ENCODE measurements at regions not wholly inside any gene's neighbourhood (a gene's known extent, or its start where the extent isn't known, plus 50 kb on each side); places are given as distances from the start of the nearest gene placed in this dataset.

GRCh38 chr4:79823148-79823763, 249.8 kb downstream of the ANTXR2 start:
- DNase-seq (ENCODE audit: low read depth, low spot score) (no peak), FAIRE-seq (no peak)
- BruUV-seq (replicated peaks): no TSS peak
- intact Hi-C loops (cut with micrococcal nuclease) (no loop called here), dilution Hi-C loops (cut with MboI; ENCODE audit: extremely low pct_ligation_motif_present, low sequenced_read_pairs) (no loop called here)
- no peaks in the 10 kb centered on the region for H3K79me2 ChIP-seq (ENCODE audit: control insufficient read depth, insufficient read depth, low read length)
- no peaks in the 10 kb centered on the region for H3K27me3 ChIP-seq (ENCODE audit: control insufficient read depth in 2 of 2, insufficient read depth in 2 of 2, low read length in 2 of 2)
- no peak overlapping the region for H3K9ac ChIP-seq (replicated peaks; ENCODE audit: extremely low read depth, insufficient read depth, low read length)
- H3K4me3 ChIP-seq (replicated peaks in 1 of 3; ENCODE audit: insufficient read depth in 1 of 3, low read depth in 1 of 3, low read length in 3 of 3): no peak overlapping the region
- no peak overlapping the region for H3K4me2 ChIP-seq (ENCODE audit: insufficient read depth, low read length)
- TF ChIP-seq POLR2AphosphoS5 (IDR thresholded peaks at IDR 0.05; ENCODE audit: insufficient read depth, low read depth, low read length) (no peak), JUN (IDR thresholded peaks at IDR 0.05; ENCODE audit: borderline replicate concordance, insufficient read depth, insufficient read length, low read depth) (no peak), MAX (IDR thresholded peaks at IDR 0.05; ENCODE audit: insufficient read depth, insufficient read length) (no peak), MYC (IDR thresholded peaks at IDR 0.05; ENCODE audit: low read depth, low read length) (no peak), POLR2A (IDR thresholded peaks at IDR 0.05; ENCODE audit: low read depth, low read length) (no peak), GATA2 (IDR thresholded peaks at IDR 0.05; ENCODE audit: insufficient read depth, insufficient read length, low read depth, low read length) (no peak), CTCF (IDR thresholded peaks at IDR 0.05; ENCODE audit: extremely low read depth in 1 of 2, insufficient read depth in 1 of 2, low read depth in 1 of 2, low read length in 2 of 2) (no peak), FOS (IDR thresholded peaks at IDR 0.05; ENCODE audit: borderline replicate concordance, insufficient read depth, low read length) (no peak), EZH2 (IDR thresholded peaks at IDR 0.05; ENCODE audit: borderline replicate concordance, low read depth, low read length, severe bottlenecking) (no peak)
- H3K27ac ChIP-seq (ENCODE audit: insufficient read depth, low read depth, low read length): no peak overlapping the region
- no peaks in the 10 kb centered on the region for H4K20me1 ChIP-seq (replicated peaks; ENCODE audit: control insufficient read depth, extremely low read depth, insufficient read depth, low read length)
- H3K9me1 ChIP-seq (replicated peaks; ENCODE audit: control insufficient read depth, extremely low read depth, insufficient read depth, low read length): no peaks in the 10 kb centered on the region
- no peak overlapping the region for H2AFZ ChIP-seq (ENCODE audit: low read depth, low read length)
- H3K36me3 ChIP-seq (ENCODE audit: control insufficient read depth in 2 of 2, extremely low read depth in 1 of 2, insufficient read depth in 2 of 2, low read length in 2 of 2): no peaks in the 10 kb centered on the region
- ChIA-PET CTCF (no interaction called here), POLR2A (no interaction called here)
- no peaks in the 10 kb centered on the region for H3K4me1 ChIP-seq (ENCODE audit: control insufficient read depth, extremely low read depth, insufficient read depth, low read length)
- no peaks in the 10 kb centered on the region for H3K9me3 ChIP-seq (replicated peaks; ENCODE audit: control insufficient read depth, insufficient read depth, low read length)
